RWPE2 (cell line): ENCODE measurements at regions not wholly inside any gene's neighbourhood (a gene's known extent, or its start where the extent isn't known, plus 50 kb on each side); places are given as distances from the start of the nearest gene placed in this dataset.
"Not testable (repeated sequence)": the region's sequence is repeated elsewhere in the genome, so short reads cannot be mapped to it uniquely, and the experiment has no call there.

Source experiments
- ATAC-seq: fragments of 200-7000 bp; cut with Tn5 transposase; 3 replicates; pipeline ENCODE4 v1.9.1; 2021; ENCODE audit warnings: low read depth
- DNase-seq: peaks from one replicate; pipeline ENCODE4 v3.0.0-alpha.2; 2020; ENCODE audit warnings: low spot score
- H3K27ac ChIP-seq: fragments of 450-650 bp; 2 replicates; pipeline ENCODE4 v1.5.1; 2017; ENCODE audit warnings: mild to moderate bottlenecking; ENCODE audit not compliant: poor library complexity, severe bottlenecking
- H3K27me3 ChIP-seq: fragments of 250-450 bp; sonication (Bioruptor Pico); 2 replicates; pipeline ENCODE4 v1.5.1; 2021; ENCODE audit warnings: mild to moderate bottlenecking, moderate library complexity; ENCODE audit not compliant: insufficient read depth, poor library complexity, severe bottlenecking
- H3K36me3 ChIP-seq: fragments of 250-450 bp; sonication (Bioruptor Pico); 2 replicates; pipeline ENCODE4 v1.5.1; 2020; ENCODE audit warnings: low read depth, mild to moderate bottlenecking, moderate library complexity
- H3K4me1 ChIP-seq: fragments of 250-450 bp; sonication (Bioruptor Pico); 2 replicates; pipeline ENCODE4 v1.5.1; 2021; ENCODE audit warnings: mild to moderate bottlenecking, moderate library complexity; ENCODE audit not compliant: insufficient read depth, poor library complexity, severe bottlenecking
- H3K4me3 ChIP-seq: fragments of 250-450 bp; sonication (Bioruptor Pico); 2 replicates; pipeline ENCODE4 v1.5.1; 2021; ENCODE audit warnings: mild to moderate bottlenecking, moderate library complexity; ENCODE audit not compliant: severe bottlenecking
- H3K9me3 ChIP-seq: fragments of 250-450 bp; sonication (Bioruptor Pico); 2 replicates; pipeline ENCODE4 v1.5.1; 2021; ENCODE audit warnings: mild to moderate bottlenecking, moderate library complexity; ENCODE audit not compliant: severe bottlenecking
- CTCF ChIP-seq: fragments of 450-650 bp; IDR thresholded peaks from one replicate; pipeline ENCODE4 v1.5.1; 2017; ENCODE audit warnings: mild to moderate bottlenecking, moderate library complexity; ENCODE audit not compliant: poor library complexity, severe bottlenecking

- no peaks in the 10 kb centered on the region for H3K27me3 ChIP-seq
- peak; percentile 89 for TF ChIP-seq CTCF
- H3K4me3 ChIP-seq = no peak overlapping the region
- H3K27ac ChIP-seq = no peak overlapping the region
- no peaks in the 10 kb centered on the region for H3K4me1 ChIP-seq
- ATAC-seq (peak; percentile 84), DNase-seq (no peak)
- H3K9me3 ChIP-seq = no peaks in the 10 kb centered on the region
- H3K36me3 ChIP-seq = no peaks in the 10 kb centered on the region
These were observed 900.0 kb upstream of the CDH10 start for GRCh38 chr5:25544652-25545249.

- H3K4me3 ChIP-seq = no peak overlapping the region
- peak; percentile 64 for ATAC-seq
- no peak for DNase-seq
- H3K4me1 ChIP-seq = no peaks in the 10 kb centered on the region
- H3K9me3 ChIP-seq = no peaks in the 10 kb centered on the region
- H3K27ac ChIP-seq = no peak overlapping the region
- no peak for TF ChIP-seq CTCF
- no peaks in the 10 kb centered on the region for H3K36me3 ChIP-seq
- no peaks in the 10 kb centered on the region for H3K27me3 ChIP-seq
These were observed 895.9 kb upstream of the CDH10 start for GRCh38 chr5:25540628-25541027.

GRCh38 chr5:25539536-25539935 is 894.8 kb upstream of the CDH10 start:
- Histone ChIP-seq H3K4me1 (no peaks in the 10 kb centered on the region), H3K36me3 (no peaks in the 10 kb centered on the region), H3K4me3 (no peak overlapping the region), H3K9me3 (no peaks in the 10 kb centered on the region), H3K27ac (no peak overlapping the region), H3K27me3 (no peaks in the 10 kb centered on the region)
- ATAC-seq (no peak), DNase-seq (no peak)
- no peak for TF ChIP-seq CTCF

GRCh38 chr5:25536461-25536860 is 891.7 kb upstream of the CDH10 start:
- not testable (repeated sequence) for H3K27me3 ChIP-seq, H3K9me3 ChIP-seq, ATAC-seq, DNase-seq, H3K27ac ChIP-seq, H3K4me3 ChIP-seq, H3K36me3 ChIP-seq, H3K4me1 ChIP-seq

GRCh38 chr5:25516141-25516540 is 871.4 kb upstream of the CDH10 start:
- ATAC-seq = no peak
- Histone ChIP-seq H3K4me3 (no peak overlapping the region), H3K9me3 (no peaks in the 10 kb centered on the region), H3K36me3 (no peaks in the 10 kb centered on the region), H3K27me3 (no peaks in the 10 kb centered on the region), H3K4me1 (no peaks in the 10 kb centered on the region), H3K27ac (no peak overlapping the region)
- TF ChIP-seq CTCF = no peak
- DNase-seq = no peak
